ENCODE measurements at regions not wholly inside any gene's neighbourhood (a gene's known extent, or its start where the extent isn't known, plus 50 kb on each side); places are given as distances from the start of the nearest gene placed in this dataset.

- TF ChIP-seq EZH2 (IDR thresholded peaks at IDR 0.05; ENCODE audit: low read depth): no peak
- no peak for TF ChIP-seq CTCF (conservative IDR thresholded peaks at IDR 0.05)
- H3K27ac ChIP-seq: peak overlapping the region; percentile 67
- H3K9me3 ChIP-seq (ENCODE audit: insufficient read depth, low read depth): peaks cover 4% of the 10 kb centered on the region; the same call in 1 of the 2 replicates
- intact Hi-C loops (cut with micrococcal nuclease; ENCODE audit: unreplicated experiment): loop anchor here (5.0 kb wide), 1 partner anchor 150 kb away; no protein-coding TSS in a partner anchor
- H3K4me1 ChIP-seq (replicated peaks; ENCODE audit: insufficient read depth): peaks cover 47% of the 10 kb centered on the region
- no peaks in the 10 kb centered on the region for H3K9me2 ChIP-seq (ENCODE audit: insufficient read depth)
- H3K4me2 ChIP-seq: peak overlapping the region; percentile 29
- CTCF ChIA-PET: no interaction called here
- no peak for DNase-seq
- no peaks in the 10 kb centered on the region for H4K20me1 ChIP-seq (ENCODE audit: insufficient read depth)
- no peaks in the 10 kb centered on the region for H3K79me2 ChIP-seq (ENCODE audit: low read depth)
- no peaks in the 10 kb centered on the region for H3K27me3 ChIP-seq (ENCODE audit: insufficient read depth, low read depth)
- 0 out of 2 replicates have a peak overlapping the region, but pooled peaks have one; percentile 8 for H3K4me3 ChIP-seq
- H3K36me3 ChIP-seq (ENCODE audit: low read depth): 0 out of 2 replicates have a peak, but pooled peaks cover 3% of the 10 kb centered on the region
- H3F3A ChIP-seq (ENCODE audit: insufficient read depth, low read depth): peaks cover 29% of the 10 kb centered on the region
- TSS peak; percentile 69 for BruUV-seq (replicated peaks)
- no peak overlapping the region for H2AFZ ChIP-seq
- POLR2A ChIA-PET (ENCODE audit: unreplicated experiment): no interaction called here
These were observed 190.8 kb upstream of the CNOT2 start for GRCh38 chr12:70052476-70052875.

- ChIA-PET POLR2A (ENCODE audit: unreplicated experiment) (no interaction called here), CTCF (no interaction called here)
- BruUV-seq (replicated peaks): no TSS peak
- Histone ChIP-seq H3K4me3 (0 out of 2 replicates have a peak overlapping the region, but pooled peaks have one; percentile 8), H3K9me2 (ENCODE audit: insufficient read depth) (no peaks in the 10 kb centered on the region), H2AFZ (no peak overlapping the region), H3K4me2 (peak overlapping the region; percentile 34), H3K4me1 (replicated peaks; ENCODE audit: insufficient read depth) (peaks cover 47% of the 10 kb centered on the region), H3K27me3 (ENCODE audit: insufficient read depth, low read depth) (no peaks in the 10 kb centered on the region), H3F3A (ENCODE audit: insufficient read depth, low read depth) (peaks cover 29% of the 10 kb centered on the region), H3K79me2 (ENCODE audit: low read depth) (no peaks in the 10 kb centered on the region), H3K27ac (peak overlapping the region; percentile 67), H3K9me3 (ENCODE audit: insufficient read depth, low read depth) (peaks cover 4% of the 10 kb centered on the region; the same call in 1 of the 2 replicates), H3K36me3 (ENCODE audit: low read depth) (0 out of 2 replicates have a peak, but pooled peaks cover 3% of the 10 kb centered on the region), H4K20me1 (ENCODE audit: insufficient read depth) (no peaks in the 10 kb centered on the region)
- peak; percentile 59 to 85 for DNase-seq
- intact Hi-C loops (cut with micrococcal nuclease; ENCODE audit: unreplicated experiment): loop anchor here (5.0 kb wide), 1 partner anchor 151 kb away; no protein-coding TSS in a partner anchor
- no peak for TF ChIP-seq EZH2 (IDR thresholded peaks at IDR 0.05; ENCODE audit: low read depth)
- TF ChIP-seq CTCF (conservative IDR thresholded peaks at IDR 0.05): no peak
These were observed 190.2 kb upstream of the CNOT2 start for GRCh38 chr12:70052931-70053497.

- no peak overlapping the region for H3K27ac ChIP-seq
- intact Hi-C loops (cut with micrococcal nuclease; ENCODE audit: unreplicated experiment): no loop called here
- H3K36me3 ChIP-seq (ENCODE audit: low read depth): no peaks in the 10 kb centered on the region
- H3F3A ChIP-seq (ENCODE audit: insufficient read depth, low read depth): no peaks in the 10 kb centered on the region
- no peak for DNase-seq
- H4K20me1 ChIP-seq (ENCODE audit: insufficient read depth): no peaks in the 10 kb centered on the region
- H3K79me2 ChIP-seq (ENCODE audit: low read depth): no peaks in the 10 kb centered on the region
- no peak overlapping the region for H3K4me3 ChIP-seq
- H2AFZ ChIP-seq: no peak overlapping the region
- CTCF ChIA-PET: no interaction called here
- H3K4me1 ChIP-seq (replicated peaks; ENCODE audit: insufficient read depth): no peaks in the 10 kb centered on the region
- BruUV-seq (replicated peaks): no TSS peak
- TF ChIP-seq CTCF (conservative IDR thresholded peaks at IDR 0.05) (no peak), EZH2 (IDR thresholded peaks at IDR 0.05; ENCODE audit: low read depth) (no peak)
- H3K4me2 ChIP-seq: no peak overlapping the region
- no peaks in the 10 kb centered on the region for H3K9me3 ChIP-seq (ENCODE audit: insufficient read depth, low read depth)
- H3K9me2 ChIP-seq (ENCODE audit: insufficient read depth): no peaks in the 10 kb centered on the region
- POLR2A ChIA-PET (ENCODE audit: unreplicated experiment): no interaction called here
- H3K27me3 ChIP-seq (ENCODE audit: insufficient read depth, low read depth): no peaks in the 10 kb centered on the region
These were observed 183.9 kb upstream of the CNOT2 start for GRCh38 chr12:70059373-70059772.

Data from PC-9 (cell line).